Epithelial cell of esophagus (primary cell): ENCODE measurements at regions not wholly inside any gene's neighbourhood (a gene's known extent, or its start where the extent isn't known, plus 50 kb on each side); places are given as distances from the start of the nearest gene placed in this dataset.

Source experiments
- DNase-seq: peaks from one replicate; pipeline ENCODE4 v3.0.0; 2010; ENCODE audit warnings: low read depth
- H3K4me3 ChIP-seq: 2 replicates; pipeline ENCODE4 v1.5.1; 2011; ENCODE audit warnings: mild to moderate bottlenecking, low read length, control low read depth
- CTCF ChIP-seq: IDR thresholded peaks from 2 replicates; pipeline ENCODE4 v1.5.1; 2011; ENCODE audit warnings: low read depth, mild to moderate bottlenecking, low read length, control low read depth, inconsistent platforms; ENCODE audit not compliant: insufficient read depth; ENCODE audit errors: missing control alignments

- DNase-seq: no peak
- no peak overlapping the region for H3K4me3 ChIP-seq
- no peak for TF ChIP-seq CTCF
These were observed 162.9 kb downstream of the COPRS start for GRCh38 chr17:31696184-31696602.

- no peak for TF ChIP-seq CTCF
- no peak for DNase-seq
- H3K4me3 ChIP-seq: no peak overlapping the region
These were observed 163.5 kb downstream of the COPRS start for GRCh38 chr17:31695456-31696090.

- DNase-seq: no peak
- H3K4me3 ChIP-seq: no peak overlapping the region
- no peak for TF ChIP-seq CTCF
These were observed 165.4 kb downstream of the COPRS start for GRCh38 chr17:31693433-31694220.

- DNase-seq: no peak
- no peak overlapping the region for H3K4me3 ChIP-seq
- TF ChIP-seq CTCF: no peak
These were observed 166.4 kb downstream of the COPRS start for GRCh38 chr17:31692632-31693031.

- no peak for TF ChIP-seq CTCF
- no peak overlapping the region for H3K4me3 ChIP-seq
- DNase-seq: no peak
These were observed 167.0 kb downstream of the COPRS start for GRCh38 chr17:31692027-31692426.

GRCh38 chr17:31691251-31691905 lies 167.7 kb downstream of the COPRS start:
- H3K4me3 ChIP-seq: no peak overlapping the region
- no peak for DNase-seq
- TF ChIP-seq CTCF: no peak

GRCh38 chr17:31690151-31690551 lies 168.9 kb downstream of the COPRS start:
- no peak overlapping the region for H3K4me3 ChIP-seq
- no peak for TF ChIP-seq CTCF
- DNase-seq: no peak
